Nucleus accumbens (tissue), 56 donors: ENCODE measurements at regions not wholly inside any gene's neighbourhood (a gene's known extent, or its start where the extent isn't known, plus 50 kb on each side); places are given as distances from the start of the nearest gene placed in this dataset.

ENCODE experiments used
- DNase-seq, 56 donors: peaks; one replicate each; lab custom pipeline; 2025; lab: John Stamatoyannopoulos, UW

DNA sequence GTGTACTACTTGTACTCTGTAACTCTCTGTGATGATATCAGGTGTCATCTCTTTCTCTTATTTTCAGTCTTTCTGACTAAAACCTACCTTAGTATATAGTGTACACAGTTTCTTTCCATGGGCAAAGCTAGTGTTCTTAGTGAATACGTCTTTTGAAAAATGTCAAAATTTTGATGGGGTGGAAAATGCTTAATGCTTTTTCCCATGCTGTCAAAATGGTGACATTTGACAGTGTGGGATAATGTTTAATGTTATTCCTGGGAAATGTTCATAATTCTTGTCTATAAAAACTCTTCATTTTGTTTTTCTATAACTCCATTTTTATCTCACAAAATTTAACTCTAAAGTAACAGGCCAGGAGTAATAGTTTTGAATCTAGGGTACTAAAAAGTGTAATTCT lies 742.7 kb upstream of the FOXG1 start:
- DNase-seq, result no peak

GRCh38 chr14:28052251-28052650 lies 714.3 kb upstream of the FOXG1 start:
- DNase-seq, result no peak

DNA sequence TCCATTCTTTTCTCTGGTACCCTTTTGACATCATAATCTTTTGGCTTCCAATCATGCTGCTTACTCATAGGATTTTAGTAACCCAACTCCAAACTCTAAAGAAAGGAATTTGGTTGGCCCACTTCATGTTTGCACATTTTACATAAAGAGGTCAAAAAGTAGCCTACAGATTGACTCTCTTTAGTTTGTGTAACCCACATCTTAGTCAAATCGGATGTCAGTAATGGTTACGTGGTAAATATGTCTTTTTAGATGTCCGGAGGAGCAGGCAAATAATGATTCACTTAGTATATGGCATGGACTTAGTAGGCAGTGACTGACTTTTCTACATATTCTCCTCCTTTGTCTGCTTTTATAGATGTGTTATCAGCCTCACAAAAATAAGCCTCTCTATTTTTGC lies 711.6 kb upstream of the FOXG1 start:
- no peak for DNase-seq

GRCh38 chr14:28057359-28058296 lies 709.0 kb upstream of the FOXG1 start:
- peak in 1 of 56 donors; percentile 3 for DNase-seq

DNA sequence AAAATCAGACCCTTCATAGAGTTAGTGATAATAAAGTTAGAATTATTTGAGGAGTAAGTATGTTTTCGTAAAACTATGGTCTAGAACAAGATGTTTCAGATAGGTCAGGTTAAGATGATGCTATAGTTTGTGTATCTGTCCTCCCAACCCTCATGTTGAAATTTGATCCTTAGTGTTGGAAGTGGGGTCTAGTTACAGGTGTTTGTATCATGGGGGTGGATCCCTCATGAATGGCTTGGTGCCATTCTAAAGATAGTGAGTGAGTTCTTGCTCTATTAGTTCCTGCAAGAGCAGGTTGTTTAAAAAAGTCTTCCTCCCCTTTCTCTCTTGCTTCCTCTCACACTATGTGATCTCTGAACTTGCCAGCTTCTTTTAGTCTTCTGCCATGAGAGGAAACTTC lies 707.3 kb upstream of the FOXG1 start:
- no peak for DNase-seq

GRCh38 chr14:28061006-28061405 lies 705.6 kb upstream of the FOXG1 start:
- DNase-seq, result no peak

DNA sequence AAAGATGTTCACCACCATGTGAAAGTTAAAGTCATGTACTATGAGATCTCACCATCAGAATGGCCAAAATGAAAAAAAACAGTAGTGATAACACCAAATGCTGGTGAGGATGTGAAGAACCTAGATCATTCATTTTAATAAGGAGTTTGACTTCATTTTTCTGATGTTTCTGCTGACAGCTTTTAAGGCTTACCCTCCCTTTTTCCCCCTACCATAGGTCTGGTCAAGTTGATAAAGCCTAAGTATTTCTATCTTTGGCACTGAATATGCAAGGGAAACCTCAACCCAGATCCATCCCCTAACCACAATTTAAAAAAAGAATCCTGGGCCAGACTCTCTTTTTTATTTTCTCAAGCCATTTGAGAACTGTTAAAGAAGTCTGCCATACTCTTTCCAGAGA lies 689.6 kb upstream of the FOXG1 start:
- no peak for DNase-seq

GRCh38 chr14:28083389-28083788 lies 683.2 kb upstream of the FOXG1 start:
- no peak for DNase-seq

- DNase-seq, result no peak
These were observed 678.5 kb upstream of the FOXG1 start for GRCh38 chr14:28088125-28088524.

- no peak for DNase-seq
These were observed 669.0 kb upstream of the FOXG1 start for GRCh38 chr14:28097585-28097984.

GRCh38 chr14:28098856-28099255 lies 667.7 kb upstream of the FOXG1 start:
- no peak for DNase-seq

DNA sequence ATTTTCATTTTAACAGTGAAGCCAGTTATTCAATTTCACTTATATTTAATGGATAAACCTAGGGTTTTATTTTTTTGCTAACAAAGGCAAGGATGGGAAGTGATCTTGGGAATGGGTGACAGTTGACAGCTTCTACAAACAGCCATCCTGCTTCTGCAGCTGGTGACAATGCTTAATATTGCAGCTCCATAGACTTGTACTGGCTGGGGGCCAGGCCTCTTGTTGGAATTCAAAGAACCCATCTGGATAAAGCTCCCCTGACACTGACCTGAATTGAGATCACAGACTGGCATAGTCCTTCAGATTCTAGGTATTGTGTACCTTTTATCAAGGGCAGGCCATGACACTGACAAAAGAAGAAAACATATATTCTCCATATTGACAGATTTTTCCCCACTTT lies 664.6 kb upstream of the FOXG1 start:
- peak in 6 of 56 donors; percentile 0 to 17 (median 8) for DNase-seq

GRCh38 chr14:28102814-28103213 lies 663.8 kb upstream of the FOXG1 start:
- DNase-seq, result no peak

GRCh38 chr14:28113311-28113710 lies 653.3 kb upstream of the FOXG1 start:
- DNase-seq, result no peak

GRCh38 chr14:28116716-28117115 lies 649.9 kb upstream of the FOXG1 start:
- DNase-seq, result no peak

DNA sequence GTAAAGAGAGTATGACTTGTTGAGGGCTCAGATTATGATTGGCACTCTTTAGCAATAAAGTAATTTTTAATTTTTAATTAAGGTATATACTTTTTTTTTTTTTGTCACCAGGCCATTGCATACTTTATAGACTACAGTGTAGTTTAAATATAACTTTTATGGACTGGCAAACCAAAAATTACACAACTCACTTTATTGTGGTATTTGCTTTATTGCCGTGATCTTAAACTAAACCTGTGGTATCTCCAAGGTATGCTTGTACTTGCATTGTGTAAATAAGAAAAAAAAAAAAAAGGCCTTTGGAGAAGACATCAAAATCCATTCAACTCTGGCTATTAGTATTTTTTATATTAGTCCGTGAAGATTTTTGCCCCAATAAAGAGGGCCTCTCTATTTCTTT lies 646.7 kb upstream of the FOXG1 start:
- no peak for DNase-seq

DNA sequence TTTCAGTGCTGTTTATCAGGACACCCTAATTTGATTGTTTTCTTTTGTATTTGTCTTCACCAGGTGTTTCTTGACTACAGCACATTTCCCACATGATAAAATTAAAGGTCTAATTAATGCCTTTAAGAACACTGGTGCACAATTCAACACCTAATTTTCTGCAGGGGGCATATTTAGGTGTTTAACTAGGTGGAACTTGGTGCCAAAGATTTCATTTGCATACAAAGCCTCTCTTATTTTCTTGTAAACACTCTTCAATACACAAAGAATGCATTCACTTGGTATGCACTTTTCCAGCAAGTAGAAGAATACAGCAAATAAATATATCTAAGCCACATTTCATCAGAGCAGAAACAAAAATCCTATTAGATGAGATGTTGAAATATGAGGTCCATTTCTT lies 646.2 kb upstream of the FOXG1 start:
- no peak for DNase-seq

DNA sequence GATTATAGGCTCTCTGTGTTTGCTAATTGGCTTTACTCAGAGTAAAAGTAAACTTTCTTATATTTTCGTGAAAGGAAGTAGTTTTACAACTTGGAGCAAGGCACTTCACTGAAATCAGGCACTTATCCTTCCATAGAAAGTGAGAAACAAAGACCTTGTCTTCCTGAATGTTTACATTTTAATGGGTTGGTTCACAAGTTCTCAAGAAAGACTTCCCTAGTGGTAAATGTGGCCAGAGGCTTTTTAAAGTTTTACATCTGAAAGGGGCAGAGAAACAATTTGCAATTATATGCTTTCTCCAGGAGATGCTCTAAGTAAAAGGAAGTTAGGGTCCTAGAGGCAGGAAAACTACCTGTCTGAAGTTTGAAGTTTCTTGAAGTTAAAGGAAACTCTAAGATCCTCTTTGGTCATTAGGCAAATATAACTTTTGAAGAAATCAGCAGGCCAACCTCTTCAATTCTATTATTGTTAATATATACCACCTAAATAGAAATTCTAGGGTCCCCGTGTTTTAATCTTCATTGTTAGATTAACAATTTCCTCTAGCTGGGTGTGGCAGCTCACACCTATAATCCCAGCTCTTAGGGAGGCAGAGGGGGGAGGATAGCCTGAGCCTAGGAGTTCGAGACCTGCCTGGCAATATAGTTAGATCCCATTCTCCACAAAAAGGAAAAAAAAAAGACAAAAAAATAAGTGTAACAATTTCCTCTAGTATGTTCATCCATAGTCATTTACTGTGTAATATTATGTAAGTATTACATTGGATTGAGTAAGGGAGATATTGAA lies 644.9 kb upstream of the FOXG1 start:
- no peak for DNase-seq

GRCh38 chr14:28130610-28131284 lies 635.8 kb upstream of the FOXG1 start:
- DNase-seq, result no peak

DNA sequence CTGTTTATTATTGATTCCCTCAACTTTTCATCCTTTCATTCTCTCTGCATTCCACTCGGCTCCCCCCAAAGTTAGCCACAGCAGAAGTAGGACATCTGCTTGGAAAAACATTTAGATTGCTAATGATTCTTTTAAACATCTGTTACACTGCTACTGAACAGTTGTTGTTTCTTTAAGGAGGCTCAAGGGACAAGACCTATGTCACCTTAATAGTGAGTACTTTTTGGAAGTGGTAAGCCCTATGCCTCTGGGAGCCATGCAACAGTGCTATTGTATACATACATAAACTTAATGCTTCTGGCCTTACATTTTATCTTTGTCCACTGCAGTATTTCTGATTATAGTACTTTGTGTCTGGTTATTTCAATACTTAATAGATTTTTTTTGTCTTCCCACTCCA lies 628.2 kb upstream of the FOXG1 start:
- no peak for DNase-seq

GRCh38 chr14:28141662-28142061 lies 624.9 kb upstream of the FOXG1 start:
- DNase-seq, result no peak
